Neural cell (in vitro differentiated cells): ENCODE measurements at regions not wholly inside any gene's neighbourhood (a gene's known extent, or its start where the extent isn't known, plus 50 kb on each side); places are given as distances from the start of the nearest gene placed in this dataset.

ENCODE experiments used
- H2AFZ ChIP-seq: fragments of 200-600, 300-800 bp; sonication (generic), shearing (Covaris generic); 2 replicates; pipeline ENCODE4 v1.6.0; 2014; ENCODE audit warnings: low read depth, mild to moderate bottlenecking, antibody characterized with exemption, low read length, moderate library complexity
- H3F3A ChIP-seq: fragments of 200-600 bp; shearing (Covaris generic); 2 replicates; pipeline ENCODE4 v1.6.1; 2016; ENCODE audit warnings: mild to moderate bottlenecking, moderate library complexity, mixed read lengths, antibody characterized with exemption, low read length; ENCODE audit not compliant: insufficient read depth, poor library complexity, severe bottlenecking
- H3K27ac ChIP-seq: fragments of 200-600, 300-800 bp; sonication (generic), shearing (Covaris generic); 2 replicates; pipeline ENCODE4 v1.5.1; 2014; ENCODE audit warnings: mild to moderate bottlenecking, low read length, moderate library complexity
- H3K27me3 ChIP-seq: fragments of 300-800, 200-600 bp; sonication (generic), shearing (Covaris generic); 2 replicates; pipeline ENCODE4 v1.6.0; 2014; ENCODE audit warnings: mild to moderate bottlenecking, low read depth, low read length, moderate library complexity; ENCODE audit not compliant: insufficient read depth
- H3K36me3 ChIP-seq: fragments of 300-800, 200-600 bp; sonication (generic), shearing (Covaris generic); 2 replicates; pipeline ENCODE4 v1.5.1; 2014; ENCODE audit warnings: mild to moderate bottlenecking, antibody characterized with exemption, low read length, moderate library complexity; ENCODE audit not compliant: insufficient read depth
- H3K4me2 ChIP-seq: fragments of 300-800, 200-600 bp; sonication (generic), shearing (Covaris generic); 2 replicates; pipeline ENCODE4 v1.6.0; 2014; ENCODE audit warnings: mild to moderate bottlenecking, low read length
- H3K4me3 ChIP-seq: fragments of 300-800, 200-600 bp; sonication (generic), shearing (Covaris generic); 2 replicates; pipeline ENCODE4 v1.5.1; 2014; ENCODE audit warnings: mild to moderate bottlenecking, low read length, moderate library complexity
- H3K79me2 ChIP-seq: fragments of 200-600 bp; shearing (Covaris generic); replicated peaks from 2 replicates; pipeline ENCODE4 v1.6.0; 2014; ENCODE audit warnings: mild to moderate bottlenecking, low read length, moderate library complexity; ENCODE audit not compliant: insufficient read depth
- H3K9ac ChIP-seq: fragments of 300-800, 200-600 bp; sonication (generic), shearing (Covaris generic); 2 replicates; pipeline ENCODE4 v1.6.1; 2016; ENCODE audit warnings: mild to moderate bottlenecking, low read length, mixed read lengths
- H3K9me2 ChIP-seq: fragments of 200-600 bp; shearing (Covaris generic); 2 replicates; pipeline ENCODE4 v1.6.1; 2016; ENCODE audit warnings: mild to moderate bottlenecking, low read length, mixed read lengths; ENCODE audit not compliant: insufficient read depth
- H3K9me3 ChIP-seq: fragments of 200-600, 300-800 bp; sonication (generic), shearing (Covaris generic); 2 replicates; pipeline ENCODE4 v1.6.1; 2016; ENCODE audit warnings: mild to moderate bottlenecking, mixed run types, low read length, moderate library complexity, mixed read lengths
- H4K20me1 ChIP-seq: fragments of 200-600 bp; shearing (Covaris generic); 2 replicates; pipeline ENCODE4 v1.6.1; 2016; ENCODE audit warnings: mild to moderate bottlenecking, mixed run types; ENCODE audit not compliant: insufficient read depth
- CTCF ChIP-seq: fragments of 450-650 bp; IDR thresholded peaks from 2 replicates; pipeline ENCODE4 v1.5.1; 2014; ENCODE audit warnings: antibody characterized with exemption, mild to moderate bottlenecking, moderate library complexity; ENCODE audit not compliant: poor library complexity, severe bottlenecking
- EP300 ChIP-seq: fragments of 450-650 bp; conservative IDR thresholded peaks from 2 replicates; pipeline ENCODE4 v1.6.1; 2014; ENCODE audit warnings: antibody characterized with exemption, mild to moderate bottlenecking, moderate library complexity; ENCODE audit not compliant: poor library complexity, severe bottlenecking
- EZH2 ChIP-seq: fragments of 200-600, 300-800 bp; shearing (Covaris generic), sonication (generic); IDR thresholded peaks from 2 replicates; pipeline ENCODE4 v1.6.1; 2014; ENCODE audit warnings: antibody characterized with exemption, low read length, borderline replicate concordance, mild to moderate bottlenecking; ENCODE audit not compliant: insufficient read depth, poor library complexity, severe bottlenecking
- MXI1 ChIP-seq: fragments of 450-650 bp; conservative IDR thresholded peaks from 2 replicates; pipeline ENCODE4 v1.6.1; 2014; ENCODE audit warnings: antibody characterized with exemption, mild to moderate bottlenecking; ENCODE audit not compliant: poor library complexity, severe bottlenecking
- POLR2AphosphoS5 ChIP-seq: IDR thresholded peaks from 2 replicates; pipeline ENCODE4 v1.6.1; 2012
- RAD21 ChIP-seq: fragments of 450-650 bp; conservative IDR thresholded peaks from 2 replicates; pipeline ENCODE4 v1.6.1; 2014; ENCODE audit warnings: antibody characterized with exemption, mild to moderate bottlenecking, moderate library complexity
- REST ChIP-seq: IDR thresholded peaks from 2 replicates; pipeline ENCODE4 v1.6.1; 2012; ENCODE audit warnings: borderline replicate concordance
- SMC3 ChIP-seq: fragments of 450-650 bp; conservative IDR thresholded peaks from 2 replicates; pipeline ENCODE4 v1.6.1; 2014; ENCODE audit warnings: antibody characterized with exemption, mild to moderate bottlenecking, moderate library complexity; ENCODE audit not compliant: poor library complexity
- TAF1 ChIP-seq: IDR thresholded peaks from 2 replicates; pipeline ENCODE4 v1.6.1; 2012; ENCODE audit warnings: low read depth

- H2AFZ ChIP-seq = no peak overlapping the region
- H3K36me3 ChIP-seq = no peaks in the 10 kb centered on the region
- no peaks in the 10 kb centered on the region for H4K20me1 ChIP-seq
- no peaks in the 10 kb centered on the region for H3K79me2 ChIP-seq
- H3K27ac ChIP-seq = no peak overlapping the region
- no peak overlapping the region for H3K4me3 ChIP-seq
- H3K9me2 ChIP-seq = no peaks in the 10 kb centered on the region
- H3K27me3 ChIP-seq = no peaks in the 10 kb centered on the region
- TF ChIP-seq REST (no peak), EP300 (no peak), SMC3 (no peak), MXI1 (no peak), EZH2 (no peak), POLR2AphosphoS5 (no peak), TAF1 (no peak), RAD21 (no peak), CTCF (no peak)
- H3K9ac ChIP-seq = no peak overlapping the region
- no peak overlapping the region for H3K4me2 ChIP-seq
- no peaks in the 10 kb centered on the region for H3K9me3 ChIP-seq
- no peaks in the 10 kb centered on the region for H3F3A ChIP-seq
These were observed 167.9 kb upstream of the CTNNB1 start for GRCh38 chr3:41031401-41031800.

GRCh38 chr3:41033956-41034519 is 165.3 kb upstream of the CTNNB1 start:
- Histone ChIP-seq H3F3A (no peaks in the 10 kb centered on the region), H3K36me3 (no peaks in the 10 kb centered on the region), H3K4me2 (no peak overlapping the region), H3K9me2 (no peaks in the 10 kb centered on the region), H4K20me1 (no peaks in the 10 kb centered on the region), H3K9ac (no peak overlapping the region), H3K79me2 (no peaks in the 10 kb centered on the region), H3K27ac (no peak overlapping the region), H3K9me3 (no peaks in the 10 kb centered on the region), H3K27me3 (no peaks in the 10 kb centered on the region), H2AFZ (no peak overlapping the region), H3K4me3 (no peak overlapping the region)
- no peak for TF ChIP-seq RAD21
- TF ChIP-seq EZH2 = no peak
- TF ChIP-seq SMC3 = no peak
- no peak for TF ChIP-seq EP300
- TF ChIP-seq TAF1 = no peak
- no peak for TF ChIP-seq POLR2AphosphoS5
- TF ChIP-seq REST = no peak
- no peak for TF ChIP-seq CTCF
- no peak for TF ChIP-seq MXI1
